ENCODE measurements at regions not wholly inside any gene's neighbourhood (a gene's known extent, or its start where the extent isn't known, plus 50 kb on each side); places are given as distances from the start of the nearest gene placed in this dataset.

GRCh38 chr12:3996322-3996721 is 123.1 kb upstream of the PARP11 start:
- Histone ChIP-seq H3K4me2 (ENCODE audit: low read length) (no peak overlapping the region), H4K20me1 (ENCODE audit: control insufficient read depth, insufficient read depth, low read depth, low read length) (no peaks in the 10 kb centered on the region), H3F3A (ENCODE audit: control insufficient read depth, insufficient read depth) (no peaks in the 10 kb centered on the region), H3K36me3 (ENCODE audit: control insufficient read depth, low read length) (no peaks in the 10 kb centered on the region), H3K4me1 (ENCODE audit: control insufficient read depth, low read length) (no peaks in the 10 kb centered on the region; the same call in 1 of the 2 replicates), H3K9me3 (ENCODE audit: control insufficient read depth, insufficient read depth, low read length) (no peaks in the 10 kb centered on the region), H3K27ac (ENCODE audit: low read depth, low read length) (no peak overlapping the region), H3K27me3 (ENCODE audit: control insufficient read depth, low read length) (no peaks in the 10 kb centered on the region), H3K79me2 (ENCODE audit: control insufficient read depth, low read length) (no peaks in the 10 kb centered on the region), H3K9me2 (replicated peaks; ENCODE audit: control insufficient read depth, low read length) (no peaks in the 10 kb centered on the region), H3K4me3 (ENCODE audit: low read length) (no peak overlapping the region)
- TF ChIP-seq EZH2phosphoT487 (IDR thresholded peaks at IDR 0.05; ENCODE audit: borderline replicate concordance, low read length): no peak
- TF ChIP-seq, protein P1, sequence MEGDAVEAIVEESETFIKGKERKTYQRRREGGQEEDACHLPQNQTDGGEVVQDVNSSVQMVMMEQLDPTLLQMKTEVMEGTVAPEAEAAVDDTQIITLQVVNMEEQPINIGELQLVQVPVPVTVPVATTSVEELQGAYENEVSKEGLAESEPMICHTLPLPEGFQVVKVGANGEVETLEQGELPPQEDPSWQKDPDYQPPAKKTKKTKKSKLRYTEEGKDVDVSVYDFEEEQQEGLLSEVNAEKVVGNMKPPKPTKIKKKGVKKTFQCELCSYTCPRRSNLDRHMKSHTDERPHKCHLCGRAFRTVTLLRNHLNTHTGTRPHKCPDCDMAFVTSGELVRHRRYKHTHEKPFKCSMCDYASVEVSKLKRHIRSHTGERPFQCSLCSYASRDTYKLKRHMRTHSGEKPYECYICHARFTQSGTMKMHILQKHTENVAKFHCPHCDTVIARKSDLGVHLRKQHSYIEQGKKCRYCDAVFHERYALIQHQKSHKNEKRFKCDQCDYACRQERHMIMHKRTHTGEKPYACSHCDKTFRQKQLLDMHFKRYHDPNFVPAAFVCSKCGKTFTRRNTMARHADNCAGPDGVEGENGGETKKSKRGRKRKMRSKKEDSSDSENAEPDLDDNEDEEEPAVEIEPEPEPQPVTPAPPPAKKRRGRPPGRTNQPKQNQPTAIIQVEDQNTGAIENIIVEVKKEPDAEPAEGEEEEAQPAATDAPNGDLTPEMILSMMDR (IDR thresholded peaks at IDR 0.05; ENCODE audit: low read depth, low read length, poor library complexity, severe bottlenecking): no peak

DNA sequence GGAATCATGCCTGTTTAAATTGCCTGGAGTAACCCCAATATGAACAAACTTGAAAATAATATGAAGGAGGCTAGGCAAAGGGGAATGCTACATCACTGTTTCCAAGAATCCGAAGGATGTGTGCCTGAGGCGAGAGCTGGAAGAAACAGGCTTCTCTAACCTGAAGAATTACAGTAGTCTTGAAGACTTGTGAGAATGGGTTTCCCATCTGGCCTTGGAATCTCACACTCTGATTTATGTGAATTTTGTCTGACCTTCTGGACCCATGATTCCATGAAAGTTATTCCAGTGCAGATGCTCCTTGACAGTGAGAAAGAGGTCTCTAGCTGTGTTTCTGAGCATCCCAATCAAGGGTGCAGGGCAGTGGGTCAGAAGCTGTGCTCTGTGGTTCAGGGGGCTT is 122.1 kb upstream of the PARP11 start:
- H3K36me3 ChIP-seq (ENCODE audit: control insufficient read depth, low read length): no peaks in the 10 kb centered on the region
- H3K79me2 ChIP-seq (ENCODE audit: control insufficient read depth, low read length): no peaks in the 10 kb centered on the region
- H3K27ac ChIP-seq (ENCODE audit: low read depth, low read length): no peak overlapping the region
- no peak overlapping the region for H3K4me2 ChIP-seq (ENCODE audit: low read length)
- H3K9me2 ChIP-seq (replicated peaks; ENCODE audit: control insufficient read depth, low read length): no peaks in the 10 kb centered on the region
- no peak for TF ChIP-seq EZH2phosphoT487 (IDR thresholded peaks at IDR 0.05; ENCODE audit: borderline replicate concordance, low read length)
- TF ChIP-seq, protein P1 (IDR thresholded peaks at IDR 0.05; ENCODE audit: low read depth, low read length, poor library complexity, severe bottlenecking): no peak
- no peaks in the 10 kb centered on the region for H3F3A ChIP-seq (ENCODE audit: control insufficient read depth, insufficient read depth)
- no peaks in the 10 kb centered on the region; the same call in 1 of the 2 replicates for H3K4me1 ChIP-seq (ENCODE audit: control insufficient read depth, low read length)
- no peaks in the 10 kb centered on the region for H3K27me3 ChIP-seq (ENCODE audit: control insufficient read depth, low read length)
- no peak overlapping the region for H3K4me3 ChIP-seq (ENCODE audit: low read length)
- no peaks in the 10 kb centered on the region for H3K9me3 ChIP-seq (ENCODE audit: control insufficient read depth, insufficient read depth, low read length)
- no peaks in the 10 kb centered on the region for H4K20me1 ChIP-seq (ENCODE audit: control insufficient read depth, insufficient read depth, low read depth, low read length)

GRCh38 chr12:3994500-3994899 is 121.3 kb upstream of the PARP11 start:
- Histone ChIP-seq H3F3A (ENCODE audit: control insufficient read depth, insufficient read depth) (no peaks in the 10 kb centered on the region), H3K27ac (ENCODE audit: low read depth, low read length) (no peak overlapping the region), H4K20me1 (ENCODE audit: control insufficient read depth, insufficient read depth, low read depth, low read length) (no peaks in the 10 kb centered on the region), H3K9me2 (replicated peaks; ENCODE audit: control insufficient read depth, low read length) (no peaks in the 10 kb centered on the region), H3K4me2 (ENCODE audit: low read length) (no peak overlapping the region), H3K36me3 (ENCODE audit: control insufficient read depth, low read length) (no peaks in the 10 kb centered on the region), H3K27me3 (ENCODE audit: control insufficient read depth, low read length) (peaks cover 6% of the 10 kb centered on the region; the same call in 1 of the 2 replicates), H3K4me1 (ENCODE audit: control insufficient read depth, low read length) (no peaks in the 10 kb centered on the region; the same call in 1 of the 2 replicates), H3K79me2 (ENCODE audit: control insufficient read depth, low read length) (no peaks in the 10 kb centered on the region), H3K4me3 (ENCODE audit: low read length) (no peak overlapping the region), H3K9me3 (ENCODE audit: control insufficient read depth, insufficient read depth, low read length) (no peaks in the 10 kb centered on the region)
- no peak for TF ChIP-seq EZH2phosphoT487 (IDR thresholded peaks at IDR 0.05; ENCODE audit: borderline replicate concordance, low read length)
- TF ChIP-seq, protein P1 (IDR thresholded peaks at IDR 0.05; ENCODE audit: low read depth, low read length, poor library complexity, severe bottlenecking): no peak

Data from DOHH2 (cell line).